ENCODE measurements at regions not wholly inside any gene's neighbourhood (a gene's known extent, or its start where the extent isn't known, plus 50 kb on each side); places are given as distances from the start of the nearest gene placed in this dataset.

- no peak overlapping the region for H3K4me3 ChIP-seq (ENCODE audit: low read depth, low read length)
- DNase-seq (ENCODE audit: low read depth), result no peak
- TF ChIP-seq CTCF (IDR thresholded peaks at IDR 0.05; ENCODE audit: insufficient read depth, low read depth, low read length, missing control alignments), result no peak
Measured at GRCh38 chr1:78715181-78715661, 65.6 kb downstream of the IFI44 start.

- DNase-seq (ENCODE audit: low read depth), result no peak
- no peak overlapping the region for H3K4me3 ChIP-seq (ENCODE audit: low read depth, low read length)
- TF ChIP-seq CTCF (IDR thresholded peaks at IDR 0.05; ENCODE audit: insufficient read depth, low read depth, low read length, missing control alignments), result no peak
Measured at GRCh38 chr1:78716186-78716585, 66.6 kb downstream of the IFI44 start.

GRCh38 chr1:78718566-78718965 lies 68.9 kb downstream of the IFI44 start:
- H3K4me3 ChIP-seq (ENCODE audit: low read depth, low read length), result no peak overlapping the region
- DNase-seq (ENCODE audit: low read depth), result no peak
- TF ChIP-seq CTCF (IDR thresholded peaks at IDR 0.05; ENCODE audit: insufficient read depth, low read depth, low read length, missing control alignments), result no peak

GRCh38 chr1:78721136-78721535 lies 71.5 kb downstream of the IFI44 start:
- TF ChIP-seq CTCF (IDR thresholded peaks at IDR 0.05; ENCODE audit: insufficient read depth, low read depth, low read length, missing control alignments), result no peak
- H3K4me3 ChIP-seq (ENCODE audit: low read depth, low read length), result no peak overlapping the region
- DNase-seq (ENCODE audit: low read depth), result peak; percentile 2

- no peak overlapping the region for H3K4me3 ChIP-seq (ENCODE audit: low read depth, low read length)
- no peak for TF ChIP-seq CTCF (IDR thresholded peaks at IDR 0.05; ENCODE audit: insufficient read depth, low read depth, low read length, missing control alignments)
- DNase-seq (ENCODE audit: low read depth), result no peak
Measured at GRCh38 chr1:78722105-78722504, 72.5 kb downstream of the IFI44 start.

GRCh38 chr1:78722521-78722920 lies 72.9 kb downstream of the IFI44 start:
- no peak for DNase-seq (ENCODE audit: low read depth)
- H3K4me3 ChIP-seq (ENCODE audit: low read depth, low read length), result no peak overlapping the region
- TF ChIP-seq CTCF (IDR thresholded peaks at IDR 0.05; ENCODE audit: insufficient read depth, low read depth, low read length, missing control alignments), result no peak

GRCh38 chr1:78722947-78723346 lies 73.3 kb downstream of the IFI44 start:
- no peak for DNase-seq (ENCODE audit: low read depth)
- TF ChIP-seq CTCF (IDR thresholded peaks at IDR 0.05; ENCODE audit: insufficient read depth, low read depth, low read length, missing control alignments), result no peak
- H3K4me3 ChIP-seq (ENCODE audit: low read depth, low read length), result no peak overlapping the region
